ENCODE measurements at regions not wholly inside any gene's neighbourhood (a gene's known extent, or its start where the extent isn't known, plus 50 kb on each side); places are given as distances from the start of the nearest gene placed in this dataset.

DNA sequence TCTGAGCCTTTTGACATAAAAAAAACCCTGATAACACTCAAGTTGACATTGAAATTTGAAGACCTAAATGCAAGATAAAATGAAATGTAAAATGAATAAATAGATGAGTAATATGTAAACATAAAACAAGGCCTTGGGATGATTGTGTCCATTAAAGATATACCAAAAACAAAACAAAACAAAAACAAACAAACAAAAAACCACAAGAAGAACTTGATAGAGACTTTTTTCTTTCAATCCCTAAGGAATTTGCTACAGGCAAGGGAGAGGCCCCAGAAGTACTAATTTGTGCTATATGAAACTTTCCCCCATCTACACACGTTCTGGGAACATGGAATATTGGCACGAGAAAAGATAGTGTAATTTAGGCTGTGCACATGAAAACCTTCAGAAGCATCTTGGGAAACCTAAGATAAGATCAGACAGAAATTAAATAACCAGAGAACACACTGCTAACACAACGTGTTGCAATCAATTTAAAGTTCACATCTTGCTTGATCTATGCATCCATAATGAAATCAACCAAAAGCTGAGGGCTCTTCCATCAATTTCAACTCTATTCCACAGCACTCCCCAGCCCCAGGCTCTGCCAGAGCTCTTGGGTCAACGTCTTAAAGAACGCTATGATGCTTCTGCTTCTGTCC, 201.1 kb upstream of the RREB1 start:
- POLR2A ChIA-PET: no interaction called here
- no peak overlapping the region for H3K27ac ChIP-seq (ENCODE audit: extremely low read depth, low read depth, low read length)

DNA sequence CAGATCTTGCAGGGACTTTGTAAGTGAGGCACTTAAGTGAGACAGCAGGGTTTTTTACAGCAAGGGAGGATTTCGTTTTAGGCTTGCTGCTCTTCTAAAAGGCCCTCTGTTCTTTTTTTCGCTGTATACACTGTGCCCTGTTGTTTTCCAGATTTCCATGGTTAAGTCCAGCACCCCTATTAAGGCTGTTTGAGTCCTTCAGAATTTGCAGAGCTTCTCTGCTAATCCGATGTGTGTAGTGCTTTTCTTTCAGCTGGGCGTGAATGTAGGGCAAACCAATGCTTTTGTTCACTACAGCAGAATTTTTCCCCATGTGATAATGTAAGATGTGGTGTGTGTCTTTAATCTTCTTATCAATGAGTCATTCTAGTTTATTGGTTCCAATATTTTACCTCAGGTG, 200.5 kb upstream of the RREB1 start:
- no peak overlapping the region for H3K27ac ChIP-seq (ENCODE audit: extremely low read depth, low read depth, low read length)
- ChIA-PET CTCF (no interaction called here), POLR2A (no interaction called here)
- no peak overlapping the region for H3K4me3 ChIP-seq (ENCODE audit: low read depth, low read length)
- peaks cover 9% of the 10 kb centered on the region for H3K4me1 ChIP-seq (ENCODE audit: control insufficient read depth, insufficient read depth, low read length)
- TF ChIP-seq, protein P1, sequence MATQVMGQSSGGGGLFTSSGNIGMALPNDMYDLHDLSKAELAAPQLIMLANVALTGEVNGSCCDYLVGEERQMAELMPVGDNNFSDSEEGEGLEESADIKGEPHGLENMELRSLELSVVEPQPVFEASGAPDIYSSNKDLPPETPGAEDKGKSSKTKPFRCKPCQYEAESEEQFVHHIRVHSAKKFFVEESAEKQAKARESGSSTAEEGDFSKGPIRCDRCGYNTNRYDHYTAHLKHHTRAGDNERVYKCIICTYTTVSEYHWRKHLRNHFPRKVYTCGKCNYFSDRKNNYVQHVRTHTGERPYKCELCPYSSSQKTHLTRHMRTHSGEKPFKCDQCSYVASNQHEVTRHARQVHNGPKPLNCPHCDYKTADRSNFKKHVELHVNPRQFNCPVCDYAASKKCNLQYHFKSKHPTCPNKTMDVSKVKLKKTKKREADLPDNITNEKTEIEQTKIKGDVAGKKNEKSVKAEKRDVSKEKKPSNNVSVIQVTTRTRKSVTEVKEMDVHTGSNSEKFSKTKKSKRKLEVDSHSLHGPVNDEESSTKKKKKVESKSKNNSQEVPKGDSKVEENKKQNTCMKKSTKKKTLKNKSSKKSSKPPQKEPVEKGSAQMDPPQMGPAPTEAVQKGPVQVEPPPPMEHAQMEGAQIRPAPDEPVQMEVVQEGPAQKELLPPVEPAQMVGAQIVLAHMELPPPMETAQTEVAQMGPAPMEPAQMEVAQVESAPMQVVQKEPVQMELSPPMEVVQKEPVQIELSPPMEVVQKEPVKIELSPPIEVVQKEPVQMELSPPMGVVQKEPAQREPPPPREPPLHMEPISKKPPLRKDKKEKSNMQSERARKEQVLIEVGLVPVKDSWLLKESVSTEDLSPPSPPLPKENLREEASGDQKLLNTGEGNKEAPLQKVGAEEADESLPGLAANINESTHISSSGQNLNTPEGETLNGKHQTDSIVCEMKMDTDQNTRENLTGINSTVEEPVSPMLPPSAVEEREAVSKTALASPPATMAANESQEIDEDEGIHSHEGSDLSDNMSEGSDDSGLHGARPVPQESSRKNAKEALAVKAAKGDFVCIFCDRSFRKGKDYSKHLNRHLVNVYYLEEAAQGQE (tag by site-specific recombination; IDR thresholded peaks at IDR 0.05): no peak
- no peaks in the 10 kb centered on the region for H3K9me3 ChIP-seq (ENCODE audit: control insufficient read depth, insufficient read depth, low read depth, low read length)
- H3K36me3 ChIP-seq (ENCODE audit: control insufficient read depth in 2 of 2, insufficient read depth in 1 of 2, low read length in 2 of 2): no peaks in the 10 kb centered on the region

More for the DNA sequence above, 201.1 kb upstream of the RREB1 start:
- no peaks in the 10 kb centered on the region for H3K36me3 ChIP-seq (ENCODE audit: control insufficient read depth in 2 of 2, insufficient read depth in 1 of 2, low read length in 2 of 2)
- CTCF ChIA-PET: interaction anchor here (0.6 kb wide), 1 partner anchor 115 kb away, joined by 3 read pairs; no protein-coding TSS in a partner anchor
- TF ChIP-seq ZNF335 (tag by site-specific recombination; conservative IDR thresholded peaks at IDR 0.05) (0 out of 2 replicates have a peak, but pooled peaks have one; percentile 25), MYNN (tag by site-specific recombination; IDR thresholded peaks at IDR 0.05; ENCODE audit: borderline replicate concordance) (no peak)
- peaks cover 9% of the 10 kb centered on the region for H3K4me1 ChIP-seq (ENCODE audit: control insufficient read depth, insufficient read depth, low read length)
- H3K9me3 ChIP-seq (ENCODE audit: control insufficient read depth, insufficient read depth, low read depth, low read length): no peaks in the 10 kb centered on the region
- H3K4me3 ChIP-seq (ENCODE audit: low read depth, low read length): no peak overlapping the region

DNA sequence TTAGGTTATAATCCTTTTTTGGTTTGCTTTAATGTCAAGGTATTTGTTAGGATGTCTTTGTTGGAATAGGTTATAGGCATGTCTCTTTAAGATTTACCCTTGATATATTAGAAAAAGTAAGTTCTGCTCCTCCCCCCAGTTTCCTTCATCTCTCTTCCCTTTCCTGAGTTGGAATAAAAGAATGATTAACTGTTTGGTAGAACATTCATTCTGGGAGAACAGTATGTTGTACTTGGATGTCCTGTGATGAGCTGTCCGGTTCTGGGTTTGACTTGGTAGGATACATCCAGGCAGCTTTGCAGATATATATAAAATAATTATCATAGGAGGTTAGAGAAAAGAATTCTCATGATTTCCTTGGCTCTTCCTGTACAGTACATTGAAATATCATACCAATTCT, 199.6 kb upstream of the RREB1 start:
- ChIA-PET CTCF (no interaction called here), POLR2A (no interaction called here)
- Histone ChIP-seq H3K4me3 (ENCODE audit: low read depth, low read length) (no peak overlapping the region), H3K27ac (ENCODE audit: extremely low read depth, low read depth, low read length) (no peak overlapping the region), H3K9me3 (ENCODE audit: control insufficient read depth, insufficient read depth, low read depth, low read length) (no peaks in the 10 kb centered on the region), H3K36me3 (ENCODE audit: control insufficient read depth in 2 of 2, insufficient read depth in 1 of 2, low read length in 2 of 2) (no peaks in the 10 kb centered on the region), H3K4me1 (ENCODE audit: control insufficient read depth, insufficient read depth, low read length) (peaks cover 9% of the 10 kb centered on the region)
- TF ChIP-seq, protein P2, sequence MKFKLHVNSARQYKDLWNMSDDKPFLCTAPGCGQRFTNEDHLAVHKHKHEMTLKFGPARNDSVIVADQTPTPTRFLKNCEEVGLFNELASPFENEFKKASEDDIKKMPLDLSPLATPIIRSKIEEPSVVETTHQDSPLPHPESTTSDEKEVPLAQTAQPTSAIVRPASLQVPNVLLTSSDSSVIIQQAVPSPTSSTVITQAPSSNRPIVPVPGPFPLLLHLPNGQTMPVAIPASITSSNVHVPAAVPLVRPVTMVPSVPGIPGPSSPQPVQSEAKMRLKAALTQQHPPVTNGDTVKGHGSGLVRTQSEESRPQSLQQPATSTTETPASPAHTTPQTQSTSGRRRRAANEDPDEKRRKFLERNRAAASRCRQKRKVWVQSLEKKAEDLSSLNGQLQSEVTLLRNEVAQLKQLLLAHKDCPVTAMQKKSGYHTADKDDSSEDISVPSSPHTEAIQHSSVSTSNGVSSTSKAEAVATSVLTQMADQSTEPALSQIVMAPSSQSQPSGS (tag by site-specific recombination; IDR thresholded peaks at IDR 0.05; ENCODE audit: low read depth): no peak
- TF ChIP-seq ZNF140 (tag by site-specific recombination; IDR thresholded peaks at IDR 0.05) (no peak), ZNF521 (tag by site-specific recombination; IDR thresholded peaks at IDR 0.05) (no peak), ZNF426 (tag by site-specific recombination; IDR thresholded peaks at IDR 0.05) (no peak)
- TF ChIP-seq, protein P3, sequence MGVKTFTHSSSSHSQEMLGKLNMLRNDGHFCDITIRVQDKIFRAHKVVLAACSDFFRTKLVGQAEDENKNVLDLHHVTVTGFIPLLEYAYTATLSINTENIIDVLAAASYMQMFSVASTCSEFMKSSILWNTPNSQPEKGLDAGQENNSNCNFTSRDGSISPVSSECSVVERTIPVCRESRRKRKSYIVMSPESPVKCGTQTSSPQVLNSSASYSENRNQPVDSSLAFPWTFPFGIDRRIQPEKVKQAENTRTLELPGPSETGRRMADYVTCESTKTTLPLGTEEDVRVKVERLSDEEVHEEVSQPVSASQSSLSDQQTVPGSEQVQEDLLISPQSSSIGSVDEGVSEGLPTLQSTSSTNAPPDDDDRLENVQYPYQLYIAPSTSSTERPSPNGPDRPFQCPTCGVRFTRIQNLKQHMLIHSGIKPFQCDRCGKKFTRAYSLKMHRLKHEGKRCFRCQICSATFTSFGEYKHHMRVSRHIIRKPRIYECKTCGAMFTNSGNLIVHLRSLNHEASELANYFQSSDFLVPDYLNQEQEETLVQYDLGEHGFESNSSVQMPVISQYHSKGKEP (tag by site-specific recombination; IDR thresholded peaks at IDR 0.05): no peak
- TF ChIP-seq, protein P4, sequence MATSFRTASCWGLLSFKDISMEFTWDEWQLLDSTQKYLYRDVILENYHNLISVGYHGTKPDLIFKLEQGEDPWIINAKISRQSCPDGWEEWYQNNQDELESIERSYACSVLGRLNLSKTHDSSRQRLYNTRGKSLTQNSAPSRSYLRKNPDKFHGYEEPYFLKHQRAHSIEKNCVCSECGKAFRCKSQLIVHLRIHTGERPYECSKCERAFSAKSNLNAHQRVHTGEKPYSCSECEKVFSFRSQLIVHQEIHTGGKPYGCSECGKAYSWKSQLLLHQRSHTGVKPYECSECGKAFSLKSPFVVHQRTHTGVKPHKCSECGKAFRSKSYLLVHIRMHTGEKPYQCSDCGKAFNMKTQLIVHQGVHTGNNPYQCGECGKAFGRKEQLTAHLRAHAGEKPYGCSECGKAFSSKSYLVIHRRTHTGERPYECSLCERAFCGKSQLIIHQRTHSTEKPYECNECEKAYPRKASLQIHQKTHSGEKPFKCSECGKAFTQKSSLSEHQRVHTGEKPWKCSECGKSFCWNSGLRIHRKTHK (tag by site-specific recombination; IDR thresholded peaks at IDR 0.05): no peak

Measured in HEK293 (cell line).